Suprapubic skin (tissue), 4 donors: ENCODE measurements at regions not wholly inside any gene's neighbourhood (a gene's known extent, or its start where the extent isn't known, plus 50 kb on each side); places are given as distances from the start of the nearest gene placed in this dataset.

ENCODE experiments used
- EP300 ChIP-seq: sonication (generic); formaldehyde crosslinking; IDR thresholded peaks from one replicate; pipeline ENCODE4 v1.6.1; 2017; ENCODE audit warnings: antibody characterized with exemption
- POLR2A ChIP-seq, 2 donors: fragments of 450-650 bp; IDR thresholded peaks; one replicate each; pipeline ENCODE4 v1.6.1; 2017; ENCODE audit warnings: antibody characterized with exemption in 2 of 2, mild to moderate bottlenecking in 2 of 2, moderate library complexity in 2 of 2
- POLR2AphosphoS5 ChIP-seq, 3 donors: sonication (generic); formaldehyde crosslinking; IDR thresholded peaks; one replicate each; pipeline ENCODE4 v1.6.1; 2017; ENCODE audit warnings: antibody characterized with exemption in 3 of 3
- TF ChIP-seq, protein P1 (sequence below), 2 donors: fragments of 200-600 bp in 1 of 2; fragments of 450-650 bp in 1 of 2; sonication (generic) in 1 of 2; IDR thresholded peaks; one replicate each; pipeline ENCODE4 v1.5.1; 2016 to 2019; ENCODE audit warnings: antibody characterized with exemption in 2 of 2, mild to moderate bottlenecking in 1 of 2, moderate library complexity in 1 of 2

DNA sequence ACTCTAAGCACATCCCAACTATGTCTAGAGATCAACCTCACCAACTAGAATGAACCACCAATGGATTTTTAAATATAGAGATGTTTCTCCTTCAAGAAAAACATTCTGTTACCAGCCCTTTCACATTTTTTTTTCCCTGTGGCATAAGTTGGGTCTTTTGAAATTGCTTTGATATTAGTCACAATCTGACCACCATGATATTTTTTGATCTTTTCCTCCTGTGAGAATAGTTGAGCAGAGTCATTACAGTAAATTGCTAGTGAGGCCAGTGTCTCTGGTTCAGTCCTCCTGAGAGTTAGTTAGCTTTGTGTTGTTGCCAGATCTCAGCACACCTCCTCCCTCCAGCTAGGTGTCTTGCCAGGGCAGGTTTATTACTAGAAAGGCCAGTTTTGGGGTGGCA is 79.7 kb upstream of the MYLIP start:
- TF ChIP-seq, protein P1, sequence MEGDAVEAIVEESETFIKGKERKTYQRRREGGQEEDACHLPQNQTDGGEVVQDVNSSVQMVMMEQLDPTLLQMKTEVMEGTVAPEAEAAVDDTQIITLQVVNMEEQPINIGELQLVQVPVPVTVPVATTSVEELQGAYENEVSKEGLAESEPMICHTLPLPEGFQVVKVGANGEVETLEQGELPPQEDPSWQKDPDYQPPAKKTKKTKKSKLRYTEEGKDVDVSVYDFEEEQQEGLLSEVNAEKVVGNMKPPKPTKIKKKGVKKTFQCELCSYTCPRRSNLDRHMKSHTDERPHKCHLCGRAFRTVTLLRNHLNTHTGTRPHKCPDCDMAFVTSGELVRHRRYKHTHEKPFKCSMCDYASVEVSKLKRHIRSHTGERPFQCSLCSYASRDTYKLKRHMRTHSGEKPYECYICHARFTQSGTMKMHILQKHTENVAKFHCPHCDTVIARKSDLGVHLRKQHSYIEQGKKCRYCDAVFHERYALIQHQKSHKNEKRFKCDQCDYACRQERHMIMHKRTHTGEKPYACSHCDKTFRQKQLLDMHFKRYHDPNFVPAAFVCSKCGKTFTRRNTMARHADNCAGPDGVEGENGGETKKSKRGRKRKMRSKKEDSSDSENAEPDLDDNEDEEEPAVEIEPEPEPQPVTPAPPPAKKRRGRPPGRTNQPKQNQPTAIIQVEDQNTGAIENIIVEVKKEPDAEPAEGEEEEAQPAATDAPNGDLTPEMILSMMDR (IDR thresholded peaks at IDR 0.05), result no peak
- TF ChIP-seq EP300, result no peak
- TF ChIP-seq POLR2A (IDR thresholded peaks at IDR 0.05), result no peak
- no peak for TF ChIP-seq POLR2AphosphoS5 (IDR thresholded peaks at IDR 0.05)
